22Rv1 (cell line): ENCODE measurements at regions not wholly inside any gene's neighbourhood (a gene's known extent, or its start where the extent isn't known, plus 50 kb on each side); places are given as distances from the start of the nearest gene placed in this dataset.

ENCODE experiments used
- H3K27ac ChIP-seq: fragments of 450-650 bp; 2 replicates; pipeline ENCODE4 v1.5.1; 2017
- ZFX ChIP-seq: fragments of 450-650 bp; IDR thresholded peaks from 2 replicates; pipeline ENCODE4 v1.6.1; 2017; ENCODE audit warnings: antibody characterized with exemption, borderline replicate concordance
- TF ChIP-seq, protein P1 (sequence below): fragments of 450-650 bp; IDR thresholded peaks from 2 replicates; pipeline ENCODE4 v1.5.1; 2017; ENCODE audit warnings: mild to moderate bottlenecking

- no peak for TF ChIP-seq ZFX
- TF ChIP-seq, protein P1, sequence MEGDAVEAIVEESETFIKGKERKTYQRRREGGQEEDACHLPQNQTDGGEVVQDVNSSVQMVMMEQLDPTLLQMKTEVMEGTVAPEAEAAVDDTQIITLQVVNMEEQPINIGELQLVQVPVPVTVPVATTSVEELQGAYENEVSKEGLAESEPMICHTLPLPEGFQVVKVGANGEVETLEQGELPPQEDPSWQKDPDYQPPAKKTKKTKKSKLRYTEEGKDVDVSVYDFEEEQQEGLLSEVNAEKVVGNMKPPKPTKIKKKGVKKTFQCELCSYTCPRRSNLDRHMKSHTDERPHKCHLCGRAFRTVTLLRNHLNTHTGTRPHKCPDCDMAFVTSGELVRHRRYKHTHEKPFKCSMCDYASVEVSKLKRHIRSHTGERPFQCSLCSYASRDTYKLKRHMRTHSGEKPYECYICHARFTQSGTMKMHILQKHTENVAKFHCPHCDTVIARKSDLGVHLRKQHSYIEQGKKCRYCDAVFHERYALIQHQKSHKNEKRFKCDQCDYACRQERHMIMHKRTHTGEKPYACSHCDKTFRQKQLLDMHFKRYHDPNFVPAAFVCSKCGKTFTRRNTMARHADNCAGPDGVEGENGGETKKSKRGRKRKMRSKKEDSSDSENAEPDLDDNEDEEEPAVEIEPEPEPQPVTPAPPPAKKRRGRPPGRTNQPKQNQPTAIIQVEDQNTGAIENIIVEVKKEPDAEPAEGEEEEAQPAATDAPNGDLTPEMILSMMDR, result no peak
- no peak overlapping the region for H3K27ac ChIP-seq
These were observed 54.9 kb upstream of the CYP1B1 start for GRCh38 chr2:38130876-38131275.

GRCh38 chr2:38129987-38130386 is 54.0 kb upstream of the CYP1B1 start:
- no peak overlapping the region for H3K27ac ChIP-seq
- no peak for TF ChIP-seq ZFX
- TF ChIP-seq, protein P1, result no peak

DNA sequence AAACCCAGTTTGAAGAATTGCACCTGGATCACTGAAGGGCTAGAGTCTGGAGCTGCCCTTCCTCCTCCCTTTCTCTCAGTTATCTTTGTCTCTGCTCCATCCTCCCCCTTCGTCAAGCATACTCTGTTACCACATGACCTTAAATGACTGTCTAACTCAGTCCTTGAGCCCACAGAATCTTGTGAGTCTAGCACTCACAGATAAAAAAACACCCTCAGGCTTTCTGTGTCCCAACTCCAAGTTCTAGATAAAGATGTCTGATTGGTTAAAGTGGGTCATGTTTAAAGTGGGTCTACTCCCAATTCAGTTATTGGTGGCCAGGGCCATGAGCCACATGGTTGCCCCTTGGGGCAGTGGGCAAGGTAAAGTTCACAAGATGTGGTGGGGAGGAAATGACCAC is 53.5 kb upstream of the CYP1B1 start:
- H3K27ac ChIP-seq, result no peak overlapping the region
- TF ChIP-seq, protein P1, result no peak
- TF ChIP-seq ZFX, result no peak

DNA sequence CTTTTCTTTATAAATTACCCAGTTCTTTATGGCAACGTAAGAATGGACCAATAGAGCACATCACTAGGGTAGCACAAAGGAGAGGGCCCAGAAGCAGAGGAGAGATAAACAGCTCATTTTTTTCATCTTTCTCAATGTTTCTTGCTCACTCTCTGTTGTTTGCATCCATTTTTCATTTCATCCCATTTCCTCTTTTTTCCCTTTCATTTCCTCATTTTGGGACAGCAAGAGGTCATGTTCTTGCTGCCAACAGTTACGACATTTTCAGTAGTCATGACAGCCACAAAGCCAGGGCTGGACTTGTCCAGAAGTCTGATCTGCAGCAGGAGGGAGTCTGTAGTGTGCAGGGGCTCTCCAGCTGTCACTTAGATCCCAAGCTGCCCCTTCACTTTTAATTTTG is 52.7 kb upstream of the CYP1B1 start:
- TF ChIP-seq, protein P1, result no peak
- no peak for TF ChIP-seq ZFX
- H3K27ac ChIP-seq, result no peak overlapping the region

DNA sequence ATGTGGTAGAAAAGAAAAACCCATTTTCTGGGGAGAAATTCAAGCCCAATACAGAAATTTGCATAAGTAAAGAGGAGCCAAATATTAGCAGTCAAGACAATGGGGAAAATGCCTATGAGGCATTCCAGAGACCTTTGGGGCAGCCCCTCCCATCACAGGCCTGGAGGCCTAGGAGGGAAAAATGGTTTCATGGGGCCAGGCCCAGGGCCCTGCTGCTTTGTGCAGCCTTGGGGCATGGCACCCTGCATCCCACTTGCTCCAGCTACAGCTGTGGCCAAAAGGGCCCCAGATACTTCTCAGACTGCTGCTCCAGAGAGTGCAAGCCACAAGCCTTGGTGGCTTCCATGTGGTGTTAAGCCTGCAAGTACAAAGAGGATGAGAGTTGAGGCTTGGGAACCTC is 51.3 kb upstream of the CYP1B1 start:
- TF ChIP-seq, protein P1, result no peak
- no peak for TF ChIP-seq ZFX
- H3K27ac ChIP-seq, result no peak overlapping the region

GRCh38 chr2:38125842-38126241 is 49.9 kb upstream of the CYP1B1 start:
- TF ChIP-seq, protein P1, result no peak
- no peak for TF ChIP-seq ZFX
- no peak overlapping the region for H3K27ac ChIP-seq
